ENCODE measurements at regions not wholly inside any gene's neighbourhood (a gene's known extent, or its start where the extent isn't known, plus 50 kb on each side); places are given as distances from the start of the nearest gene placed in this dataset.

GRCh38 chr9:72415163-72415562 is 50.2 kb upstream of the ZFAND5 start:
- TF ChIP-seq, protein P1, sequence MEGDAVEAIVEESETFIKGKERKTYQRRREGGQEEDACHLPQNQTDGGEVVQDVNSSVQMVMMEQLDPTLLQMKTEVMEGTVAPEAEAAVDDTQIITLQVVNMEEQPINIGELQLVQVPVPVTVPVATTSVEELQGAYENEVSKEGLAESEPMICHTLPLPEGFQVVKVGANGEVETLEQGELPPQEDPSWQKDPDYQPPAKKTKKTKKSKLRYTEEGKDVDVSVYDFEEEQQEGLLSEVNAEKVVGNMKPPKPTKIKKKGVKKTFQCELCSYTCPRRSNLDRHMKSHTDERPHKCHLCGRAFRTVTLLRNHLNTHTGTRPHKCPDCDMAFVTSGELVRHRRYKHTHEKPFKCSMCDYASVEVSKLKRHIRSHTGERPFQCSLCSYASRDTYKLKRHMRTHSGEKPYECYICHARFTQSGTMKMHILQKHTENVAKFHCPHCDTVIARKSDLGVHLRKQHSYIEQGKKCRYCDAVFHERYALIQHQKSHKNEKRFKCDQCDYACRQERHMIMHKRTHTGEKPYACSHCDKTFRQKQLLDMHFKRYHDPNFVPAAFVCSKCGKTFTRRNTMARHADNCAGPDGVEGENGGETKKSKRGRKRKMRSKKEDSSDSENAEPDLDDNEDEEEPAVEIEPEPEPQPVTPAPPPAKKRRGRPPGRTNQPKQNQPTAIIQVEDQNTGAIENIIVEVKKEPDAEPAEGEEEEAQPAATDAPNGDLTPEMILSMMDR (IDR thresholded peaks at IDR 0.05), result no peak
- TF ChIP-seq, protein P2, sequence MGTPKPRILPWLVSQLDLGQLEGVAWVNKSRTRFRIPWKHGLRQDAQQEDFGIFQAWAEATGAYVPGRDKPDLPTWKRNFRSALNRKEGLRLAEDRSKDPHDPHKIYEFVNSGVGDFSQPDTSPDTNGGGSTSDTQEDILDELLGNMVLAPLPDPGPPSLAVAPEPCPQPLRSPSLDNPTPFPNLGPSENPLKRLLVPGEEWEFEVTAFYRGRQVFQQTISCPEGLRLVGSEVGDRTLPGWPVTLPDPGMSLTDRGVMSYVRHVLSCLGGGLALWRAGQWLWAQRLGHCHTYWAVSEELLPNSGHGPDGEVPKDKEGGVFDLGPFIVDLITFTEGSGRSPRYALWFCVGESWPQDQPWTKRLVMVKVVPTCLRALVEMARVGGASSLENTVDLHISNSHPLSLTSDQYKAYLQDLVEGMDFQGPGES (IDR thresholded peaks at IDR 0.05; ENCODE audit: low read depth, low read length), result no peak
- TF ChIP-seq USF2 (IDR thresholded peaks at IDR 0.05; ENCODE audit: borderline replicate concordance, low read depth, low read length), result no peak
- TF ChIP-seq TAF1 (IDR thresholded peaks at IDR 0.05; ENCODE audit: borderline replicate concordance, low read depth, low read length), result no peak
- no peak for TF ChIP-seq FOXM1 (IDR thresholded peaks at IDR 0.05; ENCODE audit: low read depth)
- TF ChIP-seq SMC3 (IDR thresholded peaks at IDR 0.05; ENCODE audit: low read depth, low read length), result no peak
